Mesenchymal stem cell (in vitro differentiated cells and primary cell): ENCODE measurements at regions not wholly inside any gene's neighbourhood (a gene's known extent, or its start where the extent isn't known, plus 50 kb on each side); places are given as distances from the start of the nearest gene placed in this dataset.
"Not testable (repeated sequence)": the region's sequence is repeated elsewhere in the genome, so short reads cannot be mapped to it uniquely, and the experiment has no call there.

Source experiments
- DNase-seq: peaks from one replicate; pipeline ENCODE4 v3.0.0-alpha.2; 2013
- H2AFZ ChIP-seq: one replicate; pipeline ENCODE4 v1.6.1; 2013; ENCODE audit warnings: low read depth, mild to moderate bottlenecking, control low read depth, inconsistent platforms, low read length, moderate library complexity
- H2AK5ac ChIP-seq: 2 replicates; pipeline ENCODE4 v1.6.1; 2013; ENCODE audit warnings: low read length, moderate library complexity, mild to moderate bottlenecking, inconsistent platforms; ENCODE audit not compliant: severe bottlenecking
- H2BK120ac ChIP-seq: one replicate; pipeline ENCODE4 v1.6.1; 2013; ENCODE audit warnings: low read depth, mild to moderate bottlenecking, inconsistent platforms, low read length, moderate library complexity
- H2BK12ac ChIP-seq, 2 experiments: one replicate each; pipeline ENCODE4 v1.6.1; 2013; ENCODE audit warnings: inconsistent platforms in 2 of 2, low read length in 2 of 2, mild to moderate bottlenecking in 2 of 2, moderate library complexity in 2 of 2, control low read depth in 1 of 2
- H2BK15ac ChIP-seq: one replicate; pipeline ENCODE4 v1.6.1; 2013; ENCODE audit warnings: mild to moderate bottlenecking, low read depth, inconsistent platforms; ENCODE audit not compliant: poor library complexity, severe bottlenecking
- H2BK5ac ChIP-seq: 2 replicates; pipeline ENCODE4 v1.6.1; 2013; ENCODE audit warnings: low read depth, mild to moderate bottlenecking, low read length, control low read depth, inconsistent platforms; ENCODE audit not compliant: poor library complexity, severe bottlenecking
- H3K14ac ChIP-seq, 2 experiments: one replicate each; pipeline ENCODE4 v1.6.1; 2013; ENCODE audit warnings: inconsistent platforms in 2 of 2, low read length in 2 of 2, control low read depth in 1 of 2, mild to moderate bottlenecking in 1 of 2, moderate library complexity in 1 of 2
- H3K18ac ChIP-seq, 2 experiments: one replicate each; pipeline ENCODE4 v1.6.1; 2013; ENCODE audit warnings: inconsistent platforms in 2 of 2, low read length in 2 of 2, control low read depth in 1 of 2, low read depth in 1 of 2, mild to moderate bottlenecking in 1 of 2
- H3K23ac ChIP-seq, 2 experiments: one replicate each; pipeline ENCODE4 v1.6.1; 2013; ENCODE audit warnings: inconsistent platforms in 2 of 2, low read length in 2 of 2, mild to moderate bottlenecking in 2 of 2, moderate library complexity in 2 of 2, control low read depth in 1 of 2
- H3K27ac ChIP-seq: 2 replicates; pipeline ENCODE4 v1.5.1; 2013; ENCODE audit warnings: mild to moderate bottlenecking, moderate library complexity, low read length, control low read depth, inconsistent platforms; ENCODE audit not compliant: poor library complexity, severe bottlenecking
- H3K27me3 ChIP-seq, 2 experiments: 2 replicates each; pipeline versions ENCODE4 v1.6.1 to v1.7.0; 2013; ENCODE audit warnings: low read length in 2 of 2, mild to moderate bottlenecking in 2 of 2, moderate library complexity in 2 of 2, control low read depth in 1 of 2, inconsistent platforms in 1 of 2; ENCODE audit not compliant: control insufficient read depth in 1 of 2, insufficient read depth in 1 of 2
- H3K36me3 ChIP-seq, 2 experiments: 2 replicates each; pipeline versions ENCODE4 v1.6.1 to v1.7.0; 2013; ENCODE audit warnings: low read length in 2 of 2, control low read depth in 1 of 2, inconsistent platforms in 1 of 2, low read depth in 1 of 2, mild to moderate bottlenecking in 1 of 2; ENCODE audit not compliant: insufficient read depth in 2 of 2, control insufficient read depth in 1 of 2
- H3K4ac ChIP-seq, 2 experiments: one replicate each; pipeline ENCODE4 v1.6.1; 2013; ENCODE audit warnings: inconsistent platforms in 2 of 2, low read length in 2 of 2, mild to moderate bottlenecking in 2 of 2, moderate library complexity in 2 of 2, control low read depth in 1 of 2, low read depth in 1 of 2
- H3K4me1 ChIP-seq: 2 replicates; pipeline ENCODE4 v1.6.1; 2013; ENCODE audit warnings: low read depth, low read length, control low read depth; ENCODE audit not compliant: control insufficient read depth, insufficient read depth
- H3K4me2 ChIP-seq: 2 replicates; pipeline ENCODE4 v1.6.1; 2013; ENCODE audit warnings: low read length, mild to moderate bottlenecking, inconsistent platforms; ENCODE audit not compliant: poor library complexity, severe bottlenecking
- H3K4me3 ChIP-seq, 2 experiments: 2 replicates each; pipeline versions ENCODE4 v1.5.1 to v1.7.0; 2013; ENCODE audit warnings: low read length in 2 of 2, mild to moderate bottlenecking in 2 of 2, control low read depth in 1 of 2, low read depth in 1 of 2; ENCODE audit not compliant: insufficient read depth in 1 of 2
- H3K79me1 ChIP-seq: replicated peaks from 2 replicates; pipeline ENCODE4 v1.6.1; 2013; ENCODE audit warnings: mild to moderate bottlenecking, control low read depth, low read length, inconsistent platforms; ENCODE audit not compliant: poor library complexity, severe bottlenecking
- H3K9ac ChIP-seq: 2 replicates; pipeline ENCODE4 v1.7.0; 2013; ENCODE audit warnings: mild to moderate bottlenecking, low read length, moderate library complexity
- H3K9me3 ChIP-seq: 2 replicates; pipeline ENCODE4 v1.7.0; 2013; ENCODE audit warnings: mild to moderate bottlenecking, low read length; ENCODE audit not compliant: control insufficient read depth
- H4K8ac ChIP-seq: one replicate; pipeline ENCODE4 v1.6.1; 2013; ENCODE audit warnings: inconsistent platforms, mild to moderate bottlenecking, low read length, moderate library complexity
- H4K91ac ChIP-seq: one replicate; pipeline ENCODE4 v1.6.1; 2013; ENCODE audit warnings: mild to moderate bottlenecking, low read length, inconsistent platforms
- WGBS: methylation state at CpG from one replicate; pipeline ENCODE4 v1.1.7; 2013; ENCODE audit warnings: mixed read lengths; 5-methylcytosine and 5-hydroxymethylcytosine counted together

DNA sequence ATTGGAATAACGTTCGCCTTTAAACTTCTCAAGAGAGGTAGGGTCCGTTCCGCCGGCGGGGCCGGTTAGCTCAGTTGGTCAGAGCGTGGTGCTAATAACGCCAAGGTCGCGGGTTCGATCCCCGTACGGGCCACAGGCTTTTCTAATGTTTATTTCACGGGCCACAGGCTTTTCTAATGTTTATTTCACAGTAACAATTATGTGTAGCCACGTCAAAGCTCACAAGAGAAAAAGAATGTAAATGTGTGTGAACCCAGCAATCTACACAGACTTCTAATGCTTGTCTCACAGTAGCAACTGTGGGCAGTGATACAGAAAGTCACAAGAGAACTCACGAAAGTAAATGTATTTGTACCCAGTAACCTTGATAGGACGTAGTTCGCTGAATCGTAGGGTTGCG, 121.0 kb upstream of the ZNF322 start:
- H2BK15ac ChIP-seq, H2BK120ac ChIP-seq, DNase-seq, H2BK12ac ChIP-seq, H2AFZ ChIP-seq, H3K9ac ChIP-seq, H4K8ac ChIP-seq, H3K27ac ChIP-seq, H3K4ac ChIP-seq, H3K27me3 ChIP-seq, H3K79me1 ChIP-seq, H2BK5ac ChIP-seq, H4K91ac ChIP-seq, H3K4me1 ChIP-seq, H3K36me3 ChIP-seq, H3K4me3 ChIP-seq, H3K9me3 ChIP-seq, H2AK5ac ChIP-seq, H3K4me2 ChIP-seq, H3K14ac ChIP-seq, H3K18ac ChIP-seq, H3K23ac ChIP-seq: not testable (repeated sequence)
- no CpG with 5 or more reads among the region's 21 CpGs for WGBS

DNA sequence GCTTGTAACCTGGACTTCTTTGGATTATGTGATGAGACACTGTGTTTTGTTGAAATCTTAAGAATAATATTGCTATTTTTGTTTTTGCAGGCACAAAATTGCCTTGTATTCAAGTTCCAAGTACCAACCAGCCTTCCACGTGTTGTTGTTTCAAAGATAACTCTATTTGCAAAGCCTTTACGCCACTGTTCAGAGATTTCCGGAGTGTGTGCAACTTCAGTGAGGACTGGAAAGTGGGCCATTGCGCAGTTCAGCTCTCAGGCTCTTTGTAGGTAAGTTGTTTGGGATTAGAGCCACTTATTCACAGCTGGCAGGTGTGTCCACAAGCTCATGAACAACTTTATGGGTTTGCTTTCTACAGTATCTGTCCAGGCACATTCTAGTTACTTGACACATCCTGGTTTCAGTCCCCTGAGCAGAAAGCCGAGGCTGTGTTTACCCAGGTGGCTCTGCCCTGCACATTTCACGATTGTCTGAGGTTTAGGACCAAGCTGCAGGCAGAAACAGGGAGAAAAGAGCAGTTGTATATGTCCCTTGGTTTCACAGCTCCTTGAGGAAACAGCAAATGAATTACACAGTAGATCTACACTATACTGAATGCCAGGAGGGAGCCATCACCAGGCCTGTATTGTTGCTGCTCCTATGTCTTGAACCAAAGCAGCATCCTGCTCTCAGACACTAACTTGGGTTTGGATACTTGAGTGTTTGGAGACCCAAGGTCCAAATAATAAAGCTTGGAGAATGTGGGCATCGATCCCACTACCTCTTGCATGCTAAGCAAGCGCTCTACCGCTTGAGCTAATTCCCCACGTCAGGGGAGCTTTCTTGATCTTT, 136.1 kb upstream of the ZNF322 start:
- H2AK5ac ChIP-seq, result not testable (repeated sequence)

DNA sequence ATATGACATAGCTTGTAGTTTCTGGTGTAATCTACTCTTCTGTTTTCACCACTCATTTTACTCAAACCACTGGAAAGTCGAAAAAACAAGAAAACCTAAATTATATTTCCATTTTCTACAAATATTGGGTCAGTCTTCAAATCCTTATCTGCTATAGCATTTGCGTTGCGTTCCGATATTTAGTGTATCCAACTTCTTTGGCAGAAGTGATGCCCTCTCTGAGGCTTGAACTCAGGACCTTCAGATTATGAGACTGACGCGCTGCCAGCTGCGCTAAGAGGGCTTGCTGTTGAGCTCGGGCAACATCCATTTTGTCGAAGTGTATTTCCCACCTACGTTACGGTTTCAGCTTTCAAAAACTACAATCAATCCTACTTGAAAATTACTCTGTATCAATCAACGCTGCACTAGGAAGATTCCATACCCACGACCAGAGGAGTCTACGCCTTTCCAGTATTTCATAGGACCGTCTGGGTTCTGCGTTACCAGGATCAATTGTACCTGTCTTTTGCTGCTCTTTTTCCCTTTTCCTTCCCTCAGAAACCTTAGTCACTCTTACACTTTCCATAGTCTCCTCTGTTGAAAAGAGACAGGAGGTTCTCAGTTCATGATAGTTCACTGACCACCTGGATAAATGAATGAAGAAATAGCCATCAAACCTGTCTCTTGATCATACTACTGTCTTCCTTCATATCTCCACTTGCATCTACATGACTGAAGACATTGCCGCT, 140.5 kb upstream of the ZNF322 start:
- H3K36me3 ChIP-seq, H2BK120ac ChIP-seq, H3K4ac ChIP-seq, H2BK5ac ChIP-seq, H3K4me1 ChIP-seq, H4K8ac ChIP-seq, H3K79me1 ChIP-seq, H3K9me3 ChIP-seq, H3K18ac ChIP-seq, H2AFZ ChIP-seq, H2BK12ac ChIP-seq, H3K27me3 ChIP-seq, H2AK5ac ChIP-seq, DNase-seq, H4K91ac ChIP-seq, H3K4me2 ChIP-seq, H3K9ac ChIP-seq, H3K27ac ChIP-seq, H2BK15ac ChIP-seq, H3K14ac ChIP-seq, H3K4me3 ChIP-seq, H3K23ac ChIP-seq: not testable (repeated sequence)
- WGBS, result no CpG with 5 or more reads among the region's 17 CpGs

More for the DNA sequence above, 136.1 kb upstream of the ZNF322 start:
- H3K23ac ChIP-seq, H3K4me1 ChIP-seq, H2BK15ac ChIP-seq, H2BK12ac ChIP-seq, H3K4me2 ChIP-seq, H3K4ac ChIP-seq, H4K8ac ChIP-seq, H2AFZ ChIP-seq, H2BK120ac ChIP-seq, H4K91ac ChIP-seq, H3K79me1 ChIP-seq, H3K14ac ChIP-seq, H3K4me3 ChIP-seq, H3K9ac ChIP-seq, H3K27ac ChIP-seq, H2BK5ac ChIP-seq, DNase-seq, H3K36me3 ChIP-seq, H3K18ac ChIP-seq, H3K9me3 ChIP-seq, H3K27me3 ChIP-seq: not testable (repeated sequence)
- WGBS, result no CpG with 5 or more reads among the region's 10 CpGs

DNA sequence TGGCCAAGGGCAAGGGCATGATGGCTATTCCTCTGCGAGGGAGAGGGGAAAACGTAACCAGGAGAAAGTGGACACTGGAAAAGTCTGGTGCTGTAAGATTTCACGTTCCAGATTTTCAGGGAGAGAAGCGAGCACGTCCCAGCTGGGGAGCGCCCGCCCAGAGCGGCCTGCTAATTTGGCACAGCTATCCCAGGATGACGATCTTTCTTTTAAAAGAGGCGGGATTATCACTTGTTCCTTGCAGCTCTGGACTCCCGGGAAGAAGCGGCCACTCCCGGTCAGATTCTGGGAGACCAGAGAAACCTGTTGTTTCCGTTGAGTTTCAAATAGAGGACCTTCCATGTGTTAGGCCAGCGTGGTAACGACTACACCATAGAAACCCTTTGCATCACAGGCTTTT, 144.2 kb upstream of the ZNF322 start:
- not testable (repeated sequence) for H2AK5ac ChIP-seq, H3K4me2 ChIP-seq, DNase-seq, H3K79me1 ChIP-seq, H3K4me1 ChIP-seq, H3K14ac ChIP-seq, H4K91ac ChIP-seq, H2BK15ac ChIP-seq, H3K9me3 ChIP-seq, H3K18ac ChIP-seq, H4K8ac ChIP-seq, H3K27ac ChIP-seq, H3K36me3 ChIP-seq, H2AFZ ChIP-seq, H3K23ac ChIP-seq, H2BK5ac ChIP-seq, H3K4me3 ChIP-seq, H3K4ac ChIP-seq, H3K27me3 ChIP-seq, H3K9ac ChIP-seq, H2BK120ac ChIP-seq, H2BK12ac ChIP-seq
- WGBS, result no CpG with 5 or more reads among the region's 16 CpGs
